B cell (primary cell): ENCODE measurements at regions not wholly inside any gene's neighbourhood (a gene's known extent, or its start where the extent isn't known, plus 50 kb on each side); places are given as distances from the start of the nearest gene placed in this dataset.
"Not testable (repeated sequence)": the region's sequence is repeated elsewhere in the genome, so short reads cannot be mapped to it uniquely, and the experiment has no call there.

Source experiments
- ATAC-seq: fragments of 200-7000 bp; cut with Tn5 transposase; one replicate; pipeline ENCODE4 v1.10.0; 2021; ENCODE audit warnings: low read depth, mild to moderate bottlenecking, moderate number of reproducible peaks, moderate library complexity
- CTCF ChIA-PET: fragments of 350-600 bp; sonication (Branson Sonifier 250); formaldehyde crosslinking; loops from one replicate; lab custom pipeline; 2021; ENCODE audit warnings: antibody characterized with exemption, inconsistent platforms; lab: Charles Lee
- POLR2A ChIA-PET: fragments of 350-600 bp; sonication (Branson Sonifier 250); formaldehyde crosslinking; loops from one replicate; lab custom pipeline; 2021; ENCODE audit warnings: antibody characterized with exemption; lab: Charles Lee
- DNase-seq: peaks from one replicate; pipeline ENCODE4 v3.0.0; 2013
- H2AFZ ChIP-seq: 2 replicates; pipeline ENCODE4 v1.6.1; 2012; ENCODE audit warnings: mild to moderate bottlenecking, low read depth, low read length; ENCODE audit not compliant: insufficient read depth, poor library complexity, severe bottlenecking
- H3K27ac ChIP-seq, 2 donors: 1 replicate in 1 of 2; 2 replicates in 1 of 2; pipeline ENCODE4 v1.5.1; 2012 to 2013; ENCODE audit warnings: low read length in 2 of 2, mild to moderate bottlenecking in 2 of 2, moderate library complexity in 1 of 2
- H3K27me3 ChIP-seq, 4 experiments: fragments of 200-600 bp in 1 of 4; sonication (generic) in 1 of 4; replicated peaks in 1 of 4; 1 replicate in 2 of 4; 2 replicates in 2 of 4; pipeline versions ENCODE4 v1.6.1 to v1.7.0; 2013 to 2016; ENCODE audit warnings: low read length in 3 of 4, mild to moderate bottlenecking in 2 of 4, mixed read lengths in 1 of 4, moderate library complexity in 1 of 4; ENCODE audit not compliant: insufficient read depth in 4 of 4, control insufficient read depth in 3 of 4; ENCODE audit errors: control extremely low read depth in 1 of 4
- H3K36me3 ChIP-seq, 2 experiments: replicated peaks in 1 of 2; 1 replicate in 1 of 2; 2 replicates in 1 of 2; pipeline versions ENCODE4 v1.6.1 to v1.7.1; 2013; ENCODE audit warnings: low read length in 1 of 2; ENCODE audit not compliant: insufficient read depth in 2 of 2, control insufficient read depth in 1 of 2; ENCODE audit errors: control extremely low read depth in 1 of 2, extremely low read depth in 1 of 2
- H3K4me1 ChIP-seq, 2 donors: fragments of 200-600 bp in 1 of 2; sonication (generic) in 1 of 2; 1 replicate in 1 of 2; 2 replicates in 1 of 2; pipeline versions ENCODE4 v1.5.1 to v1.6.1; 2013 to 2017; ENCODE audit warnings: low read length in 2 of 2; ENCODE audit not compliant: control insufficient read depth in 2 of 2, insufficient read depth in 2 of 2
- H3K4me2 ChIP-seq: replicated peaks from 2 replicates; pipeline ENCODE3; 2012; ENCODE audit warnings: mild to moderate bottlenecking, low read depth, low read length; ENCODE audit not compliant: poor library complexity, severe bottlenecking
- H3K4me3 ChIP-seq, 5 experiments: fragments of 200-600 bp in 1 of 5; sonication (generic) in 1 of 5; 1 replicate in 3 of 5; 2 replicates in 2 of 5; pipeline versions ENCODE4 v1.5.1 to v1.7.0; 2011 to 2016; ENCODE audit warnings: low read length in 4 of 5, mild to moderate bottlenecking in 4 of 5, low read depth in 2 of 5, control low read depth in 1 of 5, moderate library complexity in 1 of 5; ENCODE audit not compliant: insufficient read depth in 1 of 5; ENCODE audit errors: control extremely low read depth in 1 of 5, extremely low read depth in 1 of 5
- H3K79me2 ChIP-seq: fragments of 200-600 bp; sonication (generic); one replicate; pipeline ENCODE4 v1.6.0; 2016; ENCODE audit warnings: low read length; ENCODE audit not compliant: control insufficient read depth, insufficient read depth
- H3K9ac ChIP-seq: fragments of 200-600 bp; sonication (generic); 2 replicates; pipeline ENCODE4 v1.6.1; 2017; ENCODE audit warnings: mild to moderate bottlenecking, low read length, moderate library complexity
- H3K9me3 ChIP-seq, 3 donors: one replicate each; pipeline versions ENCODE4 v1.6.1 to v1.7.1; 2013; ENCODE audit warnings: low read length in 2 of 3; ENCODE audit not compliant: control insufficient read depth in 2 of 3, insufficient read depth in 1 of 3; ENCODE audit errors: control extremely low read depth in 1 of 3
- H4K20me1 ChIP-seq: 2 replicates; pipeline ENCODE4 v1.6.0; 2012; ENCODE audit warnings: mild to moderate bottlenecking, low read length; ENCODE audit not compliant: insufficient read depth, control insufficient read depth, poor library complexity, severe bottlenecking
- H3K27ac Mint-ChIP-seq: one replicate; pipeline ENCODE4 v1.8.0; 2021; ENCODE audit warnings: mixed read lengths
- H3K27me3 Mint-ChIP-seq: one replicate; pipeline ENCODE4 v1.8.0; 2021; ENCODE audit warnings: mixed read lengths
- H3K4me1 Mint-ChIP-seq: one replicate; pipeline ENCODE4 v1.8.0; 2021; ENCODE audit warnings: mixed read lengths
- H3K4me3 Mint-ChIP-seq: one replicate; pipeline ENCODE4 v1.8.0; 2021; ENCODE audit warnings: mixed read lengths
- H3K9me3 Mint-ChIP-seq: one replicate; pipeline ENCODE4 v1.8.0; 2022; ENCODE audit warnings: mixed read lengths; ENCODE audit not compliant: insufficient read depth
- EZH2 ChIP-seq: IDR thresholded peaks from 2 replicates; pipeline ENCODE4 v1.6.1; 2012; ENCODE audit warnings: borderline replicate concordance, low read depth, mild to moderate bottlenecking, moderate library complexity, low read length; ENCODE audit not compliant: insufficient read depth, poor library complexity, severe bottlenecking
- WGBS: methylation state at CpG from one replicate; pipeline ENCODE4 v1.1.5; 2013; ENCODE audit warnings: missing lambda C conversion rate; ENCODE audit not compliant: insufficient coverage; 5-methylcytosine and 5-hydroxymethylcytosine counted together
- intact Hi-C: fragments of 100-400 bp; cut with micrococcal nuclease; formaldehyde crosslinking; loops from one replicate; pipeline ENCODE4 v1.10.0; 2022

GRCh38 chr4:84249521-84249920, 249.6 kb downstream of the NKX6-1 start:
- WGBS = 100% methylated on average over 1 of the region's 2 CpGs
- TF ChIP-seq EZH2 = no peak
- Histone ChIP-seq H4K20me1 (no peaks in the 10 kb centered on the region), H3K4me1 (no peaks in the 10 kb centered on the region), H3K9me3 (peaks cover 0 to 8% (median 0%) of the 10 kb centered on the region in 3 donors), H3K79me2 (no peaks in the 10 kb centered on the region), H3K36me3 (no peaks in the 10 kb centered on the region), H3K27me3 (no peaks in the 10 kb centered on the region), H3K4me2 (no peak overlapping the region), H2AFZ (no peak overlapping the region), H3K9ac (no peak overlapping the region), H3K27ac (no peak overlapping the region), H3K4me3 (no peak overlapping the region)
- DNase-seq = no peak
- intact Hi-C loops = no loop called here
- no peak for ATAC-seq
- POLR2A ChIA-PET = no interaction called here
- H3K4me1 Mint-ChIP-seq = no peaks in the 10 kb centered on the region
- CTCF ChIA-PET = no interaction called here
- no peak overlapping the region for H3K27ac Mint-ChIP-seq
- peaks cover 3% of the 10 kb centered on the region for H3K27me3 Mint-ChIP-seq
- no peak overlapping the region for H3K4me3 Mint-ChIP-seq
- peaks cover 2% of the 10 kb centered on the region for H3K9me3 Mint-ChIP-seq

DNA sequence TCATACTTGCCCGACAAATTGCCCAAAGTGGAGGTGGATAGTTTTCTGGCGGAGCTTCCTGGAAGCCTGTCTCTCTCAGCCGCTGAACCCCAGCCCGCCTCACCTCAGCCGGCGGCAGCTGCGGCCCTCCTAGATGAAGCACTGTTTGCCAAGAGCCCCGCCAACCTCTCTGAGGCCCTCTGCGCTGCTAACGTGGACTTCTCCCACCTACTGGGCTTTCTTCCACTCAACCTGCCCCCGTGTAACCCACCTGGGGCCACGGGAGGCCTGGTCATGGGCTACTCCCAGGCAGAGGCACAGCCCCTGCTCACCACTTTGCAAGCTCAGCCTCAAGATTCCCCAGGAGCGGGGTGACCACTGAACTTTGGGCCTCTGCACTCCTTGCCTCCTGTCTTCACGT, 254.1 kb downstream of the NKX6-1 start:
- H3K4me3 Mint-ChIP-seq, H3K4me3 ChIP-seq, intact Hi-C loops, POLR2A ChIA-PET, DNase-seq, H3K27me3 ChIP-seq, H2AFZ ChIP-seq, H3K9me3 Mint-ChIP-seq, H3K36me3 ChIP-seq, CTCF ChIA-PET, H3K4me1 ChIP-seq, H4K20me1 ChIP-seq, H3K79me2 ChIP-seq, H3K27ac Mint-ChIP-seq, H3K27ac ChIP-seq, H3K4me1 Mint-ChIP-seq, H3K9ac ChIP-seq, H3K27me3 Mint-ChIP-seq, H3K4me2 ChIP-seq, ATAC-seq: not testable (repeated sequence)
- WGBS = 91% methylated on average over 12 of the region's 14 CpGs
- H3K9me3 ChIP-seq = peaks cover 0 to 12% (median 0%) of the 10 kb centered on the region in 3 donors

- CTCF ChIA-PET, H3K4me3 Mint-ChIP-seq, H2AFZ ChIP-seq, ATAC-seq, H3K4me3 ChIP-seq, DNase-seq, H3K27ac ChIP-seq, H3K4me1 Mint-ChIP-seq, H4K20me1 ChIP-seq, H3K9me3 Mint-ChIP-seq, H3K4me2 ChIP-seq, H3K9ac ChIP-seq, POLR2A ChIA-PET, intact Hi-C loops, H3K27ac Mint-ChIP-seq, H3K79me2 ChIP-seq, H3K27me3 Mint-ChIP-seq, H3K27me3 ChIP-seq, H3K36me3 ChIP-seq, H3K4me1 ChIP-seq: not testable (repeated sequence)
- WGBS = 98% methylated on average over 19 of the region's 19 CpGs
- peaks cover 0 to 12% (median 0%) of the 10 kb centered on the region in 3 donors for H3K9me3 ChIP-seq
These were observed 254.7 kb downstream of the NKX6-1 start for GRCh38 chr4:84244346-84244801.
